CD4-positive, alpha-beta T cell treated with Interleukin-12 subunit alpha and Interleukin-12 subunit beta, for 1 hour (primary cell): ENCODE measurements at regions not wholly inside any gene's neighbourhood (a gene's known extent, or its start where the extent isn't known, plus 50 kb on each side); places are given as distances from the start of the nearest gene placed in this dataset.

Experiments used
- DNase-seq: peaks from one replicate; pipeline ENCODE4 v3.0.0-alpha.2; 2020

- DNase-seq = no peak
Observed at GRCh38 chr2:238727585-238728329, 120.1 kb upstream of the TWIST2 start.

- no peak for DNase-seq
Observed at GRCh38 chr2:238728330-238729260, 119.3 kb upstream of the TWIST2 start.

DNA sequence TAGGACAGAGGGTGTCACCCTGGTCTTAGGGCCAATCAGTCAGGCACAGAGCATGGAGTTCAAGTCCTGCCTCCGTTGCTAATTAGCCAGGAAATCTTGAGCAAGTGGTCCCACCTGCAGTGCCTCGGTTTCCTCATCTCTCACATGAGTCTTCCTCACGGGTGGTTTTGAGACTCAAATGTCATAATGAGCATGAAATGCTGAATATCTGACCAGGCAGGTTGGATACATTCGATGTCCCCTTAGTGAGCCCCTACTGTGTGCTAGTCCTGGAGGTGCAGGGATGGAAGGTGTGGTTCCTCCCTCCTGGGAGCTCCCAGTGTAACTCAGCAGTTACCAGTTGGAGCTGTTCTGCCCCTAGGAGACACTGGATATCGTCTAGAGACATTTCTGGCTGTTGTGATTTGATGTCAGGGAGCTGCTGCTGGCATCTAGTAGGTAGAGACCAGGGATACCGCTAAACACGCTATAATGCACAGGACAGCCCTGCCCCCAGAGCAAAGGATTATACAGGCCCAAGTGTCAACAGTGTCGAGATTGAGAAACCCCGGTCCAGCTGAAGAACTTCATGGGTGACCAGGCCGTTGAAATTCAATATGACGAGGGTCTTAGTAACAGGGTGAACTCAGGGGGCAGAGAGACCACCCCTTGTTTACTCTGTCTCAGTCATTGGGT lies 118.5 kb upstream of the TWIST2 start:
- DNase-seq = no peak

DNA sequence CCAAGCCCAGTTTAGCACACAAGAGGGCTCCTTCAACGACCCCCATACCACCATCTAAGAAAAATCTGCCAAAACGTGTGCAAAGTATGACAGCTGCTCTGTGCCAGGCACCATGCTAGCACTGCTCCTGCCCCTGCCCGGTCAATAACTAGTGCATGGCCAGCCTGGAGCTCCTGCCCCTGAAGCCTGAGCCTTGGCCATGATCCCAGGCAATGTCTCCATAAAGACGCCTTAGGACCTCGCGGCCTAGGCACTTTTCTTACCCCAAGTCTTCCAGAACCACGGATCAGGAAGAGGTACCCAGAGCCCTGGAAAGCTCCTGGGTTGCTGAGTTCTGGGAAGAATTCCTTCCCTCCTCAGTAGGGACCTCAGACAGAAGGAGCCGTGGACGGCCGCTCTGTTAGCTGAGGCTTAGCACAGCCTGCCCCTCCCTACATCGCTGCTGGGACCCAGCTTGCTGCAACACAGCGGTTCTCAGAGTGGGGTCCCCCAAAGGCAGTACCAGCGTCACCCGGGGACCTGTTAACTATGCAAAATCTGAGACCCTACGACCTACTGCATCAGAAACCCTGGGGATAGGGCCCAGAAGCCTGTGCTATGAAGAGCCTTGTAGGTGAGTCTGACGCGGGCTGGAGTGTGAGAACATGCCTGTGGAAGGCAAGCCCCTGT lies 117.8 kb upstream of the TWIST2 start:
- no peak for DNase-seq

- no peak for DNase-seq
Observed at GRCh38 chr2:238730881-238731280, 117.0 kb upstream of the TWIST2 start.

DNA sequence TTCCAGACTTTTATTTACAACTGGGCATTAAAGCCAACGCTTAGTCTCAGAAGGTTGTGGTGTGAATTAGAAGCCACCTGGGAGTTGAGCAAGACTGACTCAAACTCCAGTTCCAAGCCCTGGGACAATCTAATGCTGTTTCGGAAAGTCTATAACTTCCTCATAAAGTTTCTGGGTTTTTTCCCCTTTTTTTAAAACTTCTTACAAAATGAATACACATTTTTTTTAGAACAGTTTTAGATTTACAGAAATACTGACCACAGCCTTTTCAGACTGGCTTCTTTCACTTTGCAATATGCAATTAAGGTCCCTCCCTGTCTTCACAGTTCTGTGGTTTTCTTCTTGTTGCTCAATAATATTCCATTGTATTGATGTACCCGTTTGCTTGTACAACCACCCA lies 115.9 kb upstream of the TWIST2 start:
- no peak for DNase-seq

GRCh38 chr2:238738917-238739316 lies 109.0 kb upstream of the TWIST2 start:
- DNase-seq = no peak

- DNase-seq = no peak
Observed at GRCh38 chr2:238739668-238740067, 108.2 kb upstream of the TWIST2 start.

- no peak for DNase-seq
Observed at GRCh38 chr2:238741277-238741676, 106.6 kb upstream of the TWIST2 start.

DNA sequence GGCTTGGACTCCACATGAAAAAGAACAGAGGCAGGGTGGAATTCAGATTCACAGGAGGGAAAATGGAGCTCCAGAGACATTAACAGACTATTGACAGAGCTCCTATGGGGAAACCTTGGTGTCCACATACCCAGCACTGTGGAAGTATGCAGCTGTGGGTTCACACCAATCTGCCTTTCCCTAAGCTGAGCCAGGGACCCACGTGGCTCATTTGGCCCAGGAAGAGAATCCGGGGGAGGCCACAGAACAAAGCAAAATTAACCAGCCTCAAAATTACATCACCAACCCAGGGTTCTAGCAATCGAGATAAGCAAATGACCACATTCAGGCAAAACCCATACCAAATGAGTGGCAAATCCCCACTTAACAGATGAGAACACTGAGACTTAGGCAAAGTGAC lies 105.8 kb upstream of the TWIST2 start:
- no peak for DNase-seq

- DNase-seq = no peak
Observed at GRCh38 chr2:238742664-238743063, 105.2 kb upstream of the TWIST2 start.

GRCh38 chr2:238743243-238744065 lies 104.4 kb upstream of the TWIST2 start:
- no peak for DNase-seq

DNA sequence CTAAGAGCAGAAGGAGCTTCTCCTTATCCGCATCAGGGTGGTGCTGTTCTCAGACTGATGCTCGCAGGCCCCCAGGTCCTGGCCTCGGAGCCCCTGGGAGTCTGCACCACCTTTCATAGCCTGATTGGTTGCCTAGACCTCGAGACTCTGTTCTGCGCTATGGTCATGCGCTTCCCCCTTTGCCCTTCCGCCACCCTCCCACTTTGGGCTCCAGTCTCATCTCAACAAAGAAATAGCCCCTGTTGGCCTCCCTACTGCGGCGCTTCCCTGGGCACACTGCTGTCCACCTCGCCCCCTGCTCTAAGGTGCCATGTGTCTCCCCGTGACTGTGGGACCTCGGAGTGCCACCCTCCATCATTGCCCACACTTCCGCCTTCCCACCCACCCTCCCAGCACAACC lies 102.9 kb upstream of the TWIST2 start:
- DNase-seq = no peak

GRCh38 chr2:238745997-238746396 lies 101.9 kb upstream of the TWIST2 start:
- no peak for DNase-seq

GRCh38 chr2:238747114-238747513 lies 100.8 kb upstream of the TWIST2 start:
- DNase-seq = no peak

- DNase-seq = no peak
Observed at GRCh38 chr2:238747557-238747956, 100.3 kb upstream of the TWIST2 start.

DNA sequence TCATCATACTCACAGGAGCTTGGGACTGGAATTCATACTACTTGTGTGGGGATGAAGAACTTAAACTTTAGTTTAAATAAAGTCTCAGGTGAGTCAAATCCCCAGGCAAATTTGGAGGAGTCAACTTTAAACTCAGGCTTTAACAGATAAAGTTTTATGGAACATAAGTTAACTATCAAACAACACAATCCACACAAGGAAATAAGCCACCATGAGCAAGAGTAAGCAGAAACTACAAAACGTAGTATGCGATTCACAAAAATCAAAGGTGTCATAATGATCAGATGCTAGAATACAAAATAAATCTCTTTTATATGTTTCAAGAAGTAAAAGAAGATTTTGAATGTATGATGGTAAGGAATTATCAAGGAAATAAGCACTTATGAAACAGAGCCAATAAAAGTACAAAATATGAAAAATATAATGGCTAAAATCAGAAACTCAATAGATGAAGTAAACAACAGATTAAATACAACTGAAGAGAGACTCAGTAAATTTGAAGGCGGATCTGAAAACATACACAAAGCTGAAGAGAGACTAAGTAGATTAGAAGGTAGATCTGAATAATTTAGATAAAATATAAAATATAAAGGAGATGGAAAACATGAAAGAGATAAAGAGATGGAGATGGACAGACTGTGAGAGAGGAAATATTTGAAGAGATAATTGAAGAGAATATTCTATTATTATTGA lies 97.5 kb upstream of the TWIST2 start:
- no peak for DNase-seq

- DNase-seq = no peak
Observed at GRCh38 chr2:238754259-238754658, 93.6 kb upstream of the TWIST2 start.

GRCh38 chr2:238761868-238762267 lies 86.0 kb upstream of the TWIST2 start:
- no peak for DNase-seq

DNA sequence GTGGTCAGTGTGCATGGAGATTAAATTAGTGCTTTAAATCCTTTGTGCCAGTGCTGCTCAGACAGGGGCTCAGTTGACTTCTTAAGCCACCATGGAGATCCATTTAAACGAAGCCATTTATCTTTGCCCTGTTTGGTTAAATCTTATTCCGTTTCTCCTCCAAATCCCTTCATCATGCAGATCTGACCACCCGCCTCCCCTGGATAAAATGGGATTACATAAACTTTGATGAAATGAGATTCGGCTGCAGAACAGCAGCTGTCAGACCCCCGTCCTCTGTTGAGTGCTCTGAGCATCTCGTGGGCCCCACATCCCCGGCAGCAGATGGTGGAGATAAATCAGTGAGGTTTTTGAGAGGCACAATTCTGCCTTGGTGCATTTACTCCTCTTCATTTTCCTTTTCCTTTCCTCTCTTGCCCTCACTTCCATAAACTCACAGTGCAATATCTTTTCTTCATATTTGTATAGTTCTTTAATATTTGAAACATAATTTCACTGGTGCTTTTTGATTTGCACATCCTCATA lies 84.4 kb upstream of the TWIST2 start:
- DNase-seq = no peak

- DNase-seq = no peak
Observed at GRCh38 chr2:238765590-238765989, 82.3 kb upstream of the TWIST2 start.
